Astrocyte (in vitro differentiated cells and primary cell): ENCODE measurements at regions not wholly inside any gene's neighbourhood (a gene's known extent, or its start where the extent isn't known, plus 50 kb on each side); places are given as distances from the start of the nearest gene placed in this dataset.

Source experiments
- DNase-seq: peaks from one replicate; pipeline ENCODE4 v3.0.0-alpha.2; 2010; ENCODE audit warnings: low read depth
- FAIRE-seq: peaks from 2 replicates; lab custom pipeline; 2011; peaks lifted over from hg19 to GRCh38; lab: Jason Lieb, UNC
- H2AFZ ChIP-seq: 2 replicates; pipeline ENCODE4 v1.6.0; 2012; ENCODE audit warnings: low read depth, low read length, inconsistent platforms
- H3K27ac ChIP-seq: 2 replicates; pipeline ENCODE4 v1.5.1; 2011; ENCODE audit warnings: low read depth, low read length, inconsistent platforms
- H3K27me3 ChIP-seq: 2 replicates; pipeline ENCODE4 v1.6.0; 2011; ENCODE audit warnings: low read length, inconsistent platforms; ENCODE audit not compliant: insufficient read depth
- H3K36me3 ChIP-seq: 2 replicates; pipeline ENCODE4 v1.5.1; 2011; ENCODE audit warnings: low read length, inconsistent platforms; ENCODE audit not compliant: insufficient read depth
- H3K4me1 ChIP-seq: 2 replicates; pipeline ENCODE4 v1.5.1; 2011; ENCODE audit warnings: low read length, inconsistent platforms; ENCODE audit not compliant: insufficient read depth
- H3K4me2 ChIP-seq: 2 replicates; pipeline ENCODE4 v1.6.0; 2012; ENCODE audit warnings: low read length, inconsistent platforms
- H3K4me3 ChIP-seq: 2 replicates; pipeline ENCODE4 v1.5.1; 2011; ENCODE audit warnings: low read depth, mild to moderate bottlenecking, low read length, inconsistent platforms; ENCODE audit not compliant: insufficient read depth
- H3K79me2 ChIP-seq: 2 replicates; pipeline ENCODE4 v1.6.0; 2012; ENCODE audit warnings: mild to moderate bottlenecking, low read length, inconsistent platforms; ENCODE audit not compliant: insufficient read depth
- H3K9ac ChIP-seq: 2 replicates; pipeline ENCODE4 v1.6.0; 2012; ENCODE audit warnings: mild to moderate bottlenecking, low read length, inconsistent platforms
- H3K9me3 ChIP-seq: 2 replicates; pipeline ENCODE4 v1.5.1; 2012; ENCODE audit warnings: low read depth, mild to moderate bottlenecking, low read length, inconsistent platforms; ENCODE audit not compliant: insufficient read depth
- H4K20me1 ChIP-seq: 2 replicates; pipeline ENCODE4 v1.6.0; 2012; ENCODE audit warnings: low read length, inconsistent platforms; ENCODE audit not compliant: insufficient read depth
- H3K27ac Mint-ChIP-seq: one replicate; pipeline ENCODE4 v1.8.0; 2021; ENCODE audit warnings: mild to moderate bottlenecking, mixed read lengths; ENCODE audit not compliant: unreplicated experiment
- H3K27me3 Mint-ChIP-seq: one replicate; pipeline ENCODE4 v1.8.0; 2021; ENCODE audit warnings: low read depth, mixed read lengths; ENCODE audit not compliant: unreplicated experiment
- H3K36me3 Mint-ChIP-seq: one replicate; pipeline ENCODE4 v1.8.0; 2021; ENCODE audit warnings: low read depth, mixed read lengths; ENCODE audit not compliant: unreplicated experiment
- H3K4me1 Mint-ChIP-seq: one replicate; pipeline ENCODE4 v1.8.0; 2021; ENCODE audit warnings: low read depth, mixed read lengths; ENCODE audit not compliant: unreplicated experiment
- H3K4me3 Mint-ChIP-seq: one replicate; pipeline ENCODE4 v1.8.0; 2021; ENCODE audit warnings: mild to moderate bottlenecking, moderate library complexity, mixed read lengths; ENCODE audit not compliant: unreplicated experiment
- H3K9me3 Mint-ChIP-seq: one replicate; pipeline ENCODE4 v1.8.0; 2021; ENCODE audit warnings: mild to moderate bottlenecking, mixed read lengths; ENCODE audit not compliant: unreplicated experiment
- CTCF ChIP-seq: IDR thresholded peaks from 2 replicates; pipeline ENCODE4 v1.5.1; 2011; ENCODE audit warnings: low read depth, mild to moderate bottlenecking, inconsistent platforms, low read length, moderate library complexity; ENCODE audit not compliant: insufficient read depth
- EZH2 ChIP-seq: IDR thresholded peaks from 2 replicates; pipeline ENCODE4 v1.6.1; 2012; ENCODE audit warnings: mild to moderate bottlenecking, low read length, inconsistent platforms; ENCODE audit not compliant: insufficient read depth

GRCh38 chr4:14653338-14653737 lies 348.9 kb upstream of the CPEB2 start:
- Histone ChIP-seq H3K27me3 (no peaks in the 10 kb centered on the region), H3K27ac (no peak overlapping the region), H3K36me3 (no peaks in the 10 kb centered on the region), H3K4me2 (no peak overlapping the region), H4K20me1 (no peaks in the 10 kb centered on the region), H3K9ac (no peak overlapping the region), H2AFZ (no peak overlapping the region), H3K4me3 (no peak overlapping the region), H3K9me3 (no peaks in the 10 kb centered on the region), H3K79me2 (no peaks in the 10 kb centered on the region), H3K4me1 (no peaks in the 10 kb centered on the region)
- no peak for DNase-seq
- peaks cover 7% of the 10 kb centered on the region for H3K27me3 Mint-ChIP-seq
- no peaks in the 10 kb centered on the region for H3K36me3 Mint-ChIP-seq
- H3K9me3 Mint-ChIP-seq, result peaks cover 3% of the 10 kb centered on the region
- H3K4me1 Mint-ChIP-seq, result peaks cover 5% of the 10 kb centered on the region
- no peak for FAIRE-seq
- no peak overlapping the region for H3K27ac Mint-ChIP-seq
- TF ChIP-seq EZH2 (no peak), CTCF (no peak)
- H3K4me3 Mint-ChIP-seq, result no peak overlapping the region

GRCh38 chr4:14659286-14659685 lies 343.0 kb upstream of the CPEB2 start:
- H3K27me3 Mint-ChIP-seq, result no peaks in the 10 kb centered on the region
- peaks cover 3% of the 10 kb centered on the region for H3K9me3 Mint-ChIP-seq
- Histone ChIP-seq H3K27ac (no peak overlapping the region), H3K4me2 (no peak overlapping the region), H3K4me1 (no peaks in the 10 kb centered on the region), H4K20me1 (no peaks in the 10 kb centered on the region), H3K4me3 (no peak overlapping the region), H2AFZ (no peak overlapping the region), H3K36me3 (no peaks in the 10 kb centered on the region), H3K27me3 (no peaks in the 10 kb centered on the region), H3K9ac (no peak overlapping the region), H3K9me3 (no peaks in the 10 kb centered on the region), H3K79me2 (no peaks in the 10 kb centered on the region)
- no peak for TF ChIP-seq CTCF
- TF ChIP-seq EZH2, result no peak
- no peak for DNase-seq
- no peak overlapping the region for H3K27ac Mint-ChIP-seq
- H3K36me3 Mint-ChIP-seq, result no peaks in the 10 kb centered on the region
- no peak overlapping the region for H3K4me3 Mint-ChIP-seq
- H3K4me1 Mint-ChIP-seq, result no peaks in the 10 kb centered on the region
- no peak for FAIRE-seq

GRCh38 chr4:14667624-14668151 lies 334.6 kb upstream of the CPEB2 start:
- H3K27ac Mint-ChIP-seq, result no peak overlapping the region
- no peak for TF ChIP-seq EZH2
- TF ChIP-seq CTCF, result no peak
- Histone ChIP-seq H2AFZ (no peak overlapping the region), H3K27ac (no peak overlapping the region), H3K9ac (no peak overlapping the region), H3K79me2 (no peaks in the 10 kb centered on the region), H3K4me2 (no peak overlapping the region), H3K36me3 (no peaks in the 10 kb centered on the region), H3K9me3 (no peaks in the 10 kb centered on the region), H3K4me3 (no peak overlapping the region), H3K27me3 (peaks cover 4% of the 10 kb centered on the region), H3K4me1 (peaks cover 6% of the 10 kb centered on the region), H4K20me1 (no peaks in the 10 kb centered on the region)
- no peak for FAIRE-seq
- peaks cover 14% of the 10 kb centered on the region for H3K9me3 Mint-ChIP-seq
- no peaks in the 10 kb centered on the region for H3K36me3 Mint-ChIP-seq
- peaks cover 6% of the 10 kb centered on the region for H3K4me1 Mint-ChIP-seq
- DNase-seq, result no peak
- no peak overlapping the region for H3K4me3 Mint-ChIP-seq
- H3K27me3 Mint-ChIP-seq, result no peaks in the 10 kb centered on the region
